OCI-LY7 (cell line): ENCODE measurements at regions not wholly inside any gene's neighbourhood (a gene's known extent, or its start where the extent isn't known, plus 50 kb on each side); places are given as distances from the start of the nearest gene placed in this dataset.

Experiments used
- BruUV-seq: library from RNA; stranded (reverse); fragments of 400-500 nt; replicated peaks from 2 replicates; lab custom pipeline; 2021; lab: Mats Ljungman, UMichigan
- CTCF ChIA-PET: fragments of 300-600 bp; sonication (Branson Sonifier 250); formaldehyde crosslinking; loops from one replicate; lab custom pipeline; 2022; ENCODE audit warnings: antibody characterized with exemption; ENCODE audit not compliant: unreplicated experiment; lab: Charles Lee
- POLR2A ChIA-PET: fragments of 300-600 bp; sonication (Branson Sonifier 250); formaldehyde crosslinking; loops from one replicate; lab custom pipeline; 2022; ENCODE audit warnings: antibody characterized with exemption; lab: Charles Lee
- DNase-seq: peaks from one replicate; pipeline ENCODE4 v3.0.0-alpha.2; 2015; ENCODE audit warnings: low spot score
- H2AFZ ChIP-seq: fragments of 200-600 bp; sonication (generic), shearing (Covaris generic); 2 replicates; pipeline ENCODE4 v1.6.1; 2014; ENCODE audit warnings: mild to moderate bottlenecking, antibody characterized with exemption, low read length, moderate library complexity
- H3K27ac ChIP-seq: fragments of 200-600 bp; sonication (generic); 2 replicates; pipeline ENCODE4 v1.5.1; 2014; ENCODE audit warnings: mixed run types, low read depth, mild to moderate bottlenecking, moderate library complexity, low read length, inconsistent platforms; ENCODE audit not compliant: poor library complexity, severe bottlenecking
- H3K36me3 ChIP-seq: fragments of 200-600 bp; sonication (generic); 2 replicates; pipeline ENCODE4 v1.6.1; 2014; ENCODE audit warnings: mild to moderate bottlenecking, antibody characterized with exemption, low read length, moderate library complexity, mixed read lengths; ENCODE audit not compliant: insufficient read depth
- H3K4me1 ChIP-seq: fragments of 200-600 bp; sonication (generic); 2 replicates; pipeline ENCODE4 v1.5.1; 2014; ENCODE audit warnings: mild to moderate bottlenecking, low read length; ENCODE audit not compliant: insufficient read depth, poor library complexity, severe bottlenecking
- H3K4me2 ChIP-seq: fragments of 200-600 bp; sonication (generic); 2 replicates; pipeline ENCODE4 v1.6.1; 2014; ENCODE audit warnings: mild to moderate bottlenecking, low read length
- H3K4me3 ChIP-seq: fragments of 200-600 bp; sonication (generic); 2 replicates; pipeline ENCODE4 v1.5.1; 2014; ENCODE audit warnings: mild to moderate bottlenecking, low read depth, low read length; ENCODE audit not compliant: poor library complexity, severe bottlenecking
- H3K79me2 ChIP-seq: fragments of 200-600 bp; sonication (generic); 2 replicates; pipeline ENCODE4 v1.6.1; 2016; ENCODE audit warnings: low read depth, mild to moderate bottlenecking, low read length, moderate library complexity, mixed read lengths; ENCODE audit not compliant: insufficient read depth
- H3K9me2 ChIP-seq: fragments of 200-600 bp; sonication (generic); 2 replicates; pipeline ENCODE4 v1.6.1; 2016; ENCODE audit warnings: mild to moderate bottlenecking, low read length, mixed read lengths; ENCODE audit not compliant: insufficient read depth
- H3K9me3 ChIP-seq: fragments of 200-600 bp; sonication (generic); 2 replicates; pipeline ENCODE4 v1.6.1; 2014; ENCODE audit warnings: mild to moderate bottlenecking, mixed run types, low read length, mixed read lengths
- H4K20me1 ChIP-seq: fragments of 200-600 bp; sonication (generic); 2 replicates; pipeline ENCODE4 v1.6.1; 2014; ENCODE audit warnings: mild to moderate bottlenecking, antibody characterized with exemption, low read length, moderate library complexity, mixed read lengths; ENCODE audit not compliant: insufficient read depth
- CTCF ChIP-seq: fragments of 200-600 bp; sonication (generic); conservative IDR thresholded peaks from 2 replicates; pipeline ENCODE4 v1.5.1; 2014; ENCODE audit warnings: mild to moderate bottlenecking, antibody characterized with exemption, low read length, moderate library complexity, mixed read lengths
- EZH2phosphoT487 ChIP-seq: fragments of 200-600 bp; sonication (generic); IDR thresholded peaks from 2 replicates; pipeline ENCODE4 v1.6.1; 2018; ENCODE audit warnings: low read depth, borderline replicate concordance, mild to moderate bottlenecking, mixed run types, antibody characterized with exemption, low read length, moderate library complexity, mixed read lengths
- intact Hi-C: fragments of 100-400 bp; cut with micrococcal nuclease; formaldehyde crosslinking; loops from one replicate; pipeline ENCODE4 v1.10.0; 2022; ENCODE audit not compliant: unreplicated experiment

GRCh38 chr1:232538224-232538942 is 91.5 kb downstream of the SIPA1L2 start:
- Histone ChIP-seq H3K79me2 (no peaks in the 10 kb centered on the region), H3K4me1 (peaks cover 22% of the 10 kb centered on the region), H3K9me3 (no peaks in the 10 kb centered on the region), H3K4me3 (no peak overlapping the region), H3K9me2 (no peaks in the 10 kb centered on the region), H3K4me2 (peak overlapping the region; percentile 28), H3K27ac (no peak overlapping the region), H3K36me3 (no peaks in the 10 kb centered on the region), H2AFZ (no peak overlapping the region), H4K20me1 (no peaks in the 10 kb centered on the region)
- POLR2A ChIA-PET, result interaction anchor here (0.5 to 1.0 kb wide), 4 partner anchors 27 to 1280 kb away, joined by 3 to 5 read pairs (median 3); no protein-coding TSS in a partner anchor
- CTCF ChIA-PET, result interaction anchor here (0.5 kb wide), 1 partner anchor 519 kb away, joined by 3 read pairs; no protein-coding TSS in a partner anchor
- no peak for DNase-seq
- no TSS peak for BruUV-seq
- TF ChIP-seq CTCF (no peak), EZH2phosphoT487 (no peak)
- intact Hi-C loops, result no loop called here

GRCh38 chr1:232534552-232535517 is 95.1 kb downstream of the SIPA1L2 start:
- Histone ChIP-seq H2AFZ (no peak overlapping the region), H4K20me1 (no peaks in the 10 kb centered on the region), H3K4me1 (peaks cover 32% of the 10 kb centered on the region), H3K4me3 (no peak overlapping the region), H3K79me2 (no peaks in the 10 kb centered on the region), H3K4me2 (no peak overlapping the region), H3K36me3 (peaks cover 10% of the 10 kb centered on the region; the same call in 1 of the 2 replicates), H3K9me2 (no peaks in the 10 kb centered on the region), H3K27ac (no peak overlapping the region), H3K9me3 (no peaks in the 10 kb centered on the region)
- ChIA-PET CTCF (no interaction called here), POLR2A (interaction anchor here (0.8 kb wide), 1 partner anchor 97 kb away, joined by 3 read pairs; no protein-coding TSS in a partner anchor)
- no peak for DNase-seq
- TF ChIP-seq EZH2phosphoT487, result no peak
- TF ChIP-seq CTCF, result no peak
- no TSS peak for BruUV-seq
- intact Hi-C loops, result no loop called here
